ENCODE measurements at regions not wholly inside any gene's neighbourhood (a gene's known extent, or its start where the extent isn't known, plus 50 kb on each side); places are given as distances from the start of the nearest gene placed in this dataset.

- DNase-seq: no peak
Observed at GRCh38 chr5:91240175-91240574, 142.9 kb downstream of the ARRDC3 start.

- DNase-seq: no peak
Observed at GRCh38 chr5:91235271-91235694, 147.8 kb downstream of the ARRDC3 start.

GRCh38 chr5:91232523-91232922, 150.6 kb downstream of the ARRDC3 start:
- DNase-seq: no peak

- DNase-seq: no peak
Observed at GRCh38 chr5:91229031-91229727, 153.9 kb downstream of the ARRDC3 start.

GRCh38 chr5:91228188-91228587, 154.9 kb downstream of the ARRDC3 start:
- DNase-seq: no peak

GRCh38 chr5:91225848-91226686, 157.1 kb downstream of the ARRDC3 start:
- DNase-seq: peak; percentile 71

- no peak for DNase-seq
Observed at GRCh38 chr5:91224969-91225368, 158.1 kb downstream of the ARRDC3 start.

- no peak for DNase-seq
Observed at GRCh38 chr5:91224456-91224855, 158.7 kb downstream of the ARRDC3 start.

GRCh38 chr5:91223886-91224285, 159.2 kb downstream of the ARRDC3 start:
- no peak for DNase-seq

- DNase-seq: no peak
Observed at GRCh38 chr5:91222482-91222881, 160.6 kb downstream of the ARRDC3 start.

GRCh38 chr5:91221917-91222316, 161.2 kb downstream of the ARRDC3 start:
- DNase-seq: no peak

- DNase-seq: peak; percentile 42
Observed at GRCh38 chr5:91219803-91220371, 163.2 kb downstream of the ARRDC3 start.

GRCh38 chr5:91219091-91219802, 163.9 kb downstream of the ARRDC3 start:
- no peak for DNase-seq

GRCh38 chr5:91217859-91218258, 165.3 kb downstream of the ARRDC3 start:
- no peak for DNase-seq

- DNase-seq: no peak
Observed at GRCh38 chr5:91214571-91214970, 168.5 kb downstream of the ARRDC3 start.

Data from stimulated activated CD8-positive, alpha-beta memory T cell treated with anti-CD3 and anti-CD28 coated beads, Interleukin-4, amount 100 ng/mL, for 48 hours (primary cell).